CD4-positive, alpha-beta T cell treated with Interleukin-15 for 4 hours (primary cell): ENCODE measurements at regions not wholly inside any gene's neighbourhood (a gene's known extent, or its start where the extent isn't known, plus 50 kb on each side); places are given as distances from the start of the nearest gene placed in this dataset.
"Not testable (repeated sequence)": the region's sequence is repeated elsewhere in the genome, so short reads cannot be mapped to it uniquely, and the experiment has no call there.

Experiments used
- DNase-seq: peaks from one replicate; pipeline ENCODE4 v3.0.0-alpha.2; 2020; ENCODE audit warnings: low spot score

DNA sequence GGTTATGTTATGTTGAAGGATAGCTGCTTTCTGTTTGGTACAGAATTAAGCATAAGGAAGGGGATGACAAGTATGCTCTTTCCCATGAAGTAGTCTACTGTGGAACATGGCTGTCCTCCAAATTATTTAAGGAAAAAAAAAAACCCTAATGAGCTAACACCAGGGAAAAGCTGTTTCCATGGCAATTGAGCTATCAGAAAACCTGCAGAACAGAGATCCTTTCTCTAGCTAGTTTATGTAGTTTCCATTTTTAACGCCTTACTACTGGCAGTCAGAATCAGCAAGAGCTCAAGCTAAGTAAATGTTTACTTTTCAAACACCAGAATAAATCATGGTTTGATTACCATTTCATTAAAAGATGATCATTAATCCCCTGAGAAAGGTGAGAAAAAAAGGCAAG is 287.4 kb upstream of the TARS1 start:
- DNase-seq, result no peak

DNA sequence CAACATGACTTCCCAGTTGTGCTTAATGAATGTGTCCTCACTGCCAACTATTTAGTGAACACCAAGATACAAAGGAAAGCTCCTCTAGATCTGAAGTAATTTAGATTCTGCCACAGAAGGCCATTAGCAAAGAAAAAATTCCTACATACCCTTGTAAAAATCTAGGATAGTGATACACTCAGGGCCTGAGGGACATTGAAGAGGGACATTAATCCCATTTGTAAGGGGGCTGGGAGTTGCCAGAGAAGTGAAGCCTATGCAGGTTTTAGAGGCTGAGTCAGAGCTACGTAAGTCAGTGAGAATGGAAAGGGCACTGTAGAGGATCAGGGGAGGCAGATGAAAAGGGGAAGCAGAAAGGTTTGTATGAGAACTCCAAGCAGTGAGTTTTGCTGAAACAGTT is 286.9 kb upstream of the TARS1 start:
- no peak for DNase-seq

DNA sequence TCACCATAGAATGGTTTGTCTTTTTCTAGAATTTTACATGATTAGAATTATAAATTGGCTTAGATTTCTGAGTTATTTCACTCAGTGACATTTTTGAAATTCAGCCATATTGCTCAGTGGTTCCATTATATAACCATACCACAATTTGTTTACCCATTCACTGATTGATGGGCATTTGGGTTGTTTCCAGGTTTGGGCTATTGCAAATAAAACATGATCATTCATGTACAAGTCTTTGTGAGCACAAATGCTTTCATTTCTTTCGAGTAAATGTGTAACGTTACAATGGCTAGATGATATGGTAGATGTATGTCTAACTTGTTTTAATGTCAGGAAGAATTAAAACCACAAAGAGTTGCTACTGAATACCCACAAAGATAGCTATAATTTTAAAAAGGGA is 279.9 kb upstream of the TARS1 start:
- no peak for DNase-seq

DNA sequence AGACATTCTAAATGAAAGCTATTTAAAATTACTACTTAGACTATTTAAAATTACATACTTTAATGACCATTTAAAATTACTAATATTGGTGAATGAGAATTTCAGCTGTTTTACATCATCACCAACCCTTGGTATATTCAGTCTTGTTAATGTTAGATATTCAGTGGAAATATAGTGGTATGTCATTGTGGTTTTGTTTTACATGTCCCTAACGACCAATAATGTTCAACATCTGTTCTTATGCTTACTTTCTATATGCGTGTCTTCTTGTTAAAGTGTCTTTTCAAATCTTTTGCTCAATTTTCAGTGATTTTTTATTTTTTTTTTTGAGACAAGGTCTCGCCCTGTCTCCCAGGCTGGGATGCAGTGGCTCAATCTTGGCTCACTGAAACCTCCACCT is 279.3 kb upstream of the TARS1 start:
- DNase-seq, result no peak

DNA sequence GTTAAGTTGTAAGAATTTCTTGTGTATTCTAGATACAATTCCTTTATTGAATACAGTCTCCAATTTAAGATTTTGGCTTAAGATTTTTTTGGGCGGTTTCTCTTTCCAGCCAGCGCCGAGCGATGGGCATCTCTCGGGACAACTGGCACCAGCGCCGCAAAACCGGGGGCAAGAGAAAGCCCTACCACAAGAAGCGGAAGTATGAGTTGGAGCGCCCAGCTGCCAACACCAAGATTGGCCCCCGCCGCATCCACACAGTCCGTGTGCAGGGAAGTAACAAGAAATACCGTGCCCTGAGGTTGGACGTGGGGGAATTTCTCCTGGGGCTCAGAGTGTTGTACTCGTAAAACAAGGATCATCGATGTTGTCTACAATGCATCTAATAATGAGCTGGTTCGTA is 278.7 kb upstream of the TARS1 start:
- no peak for DNase-seq

DNA sequence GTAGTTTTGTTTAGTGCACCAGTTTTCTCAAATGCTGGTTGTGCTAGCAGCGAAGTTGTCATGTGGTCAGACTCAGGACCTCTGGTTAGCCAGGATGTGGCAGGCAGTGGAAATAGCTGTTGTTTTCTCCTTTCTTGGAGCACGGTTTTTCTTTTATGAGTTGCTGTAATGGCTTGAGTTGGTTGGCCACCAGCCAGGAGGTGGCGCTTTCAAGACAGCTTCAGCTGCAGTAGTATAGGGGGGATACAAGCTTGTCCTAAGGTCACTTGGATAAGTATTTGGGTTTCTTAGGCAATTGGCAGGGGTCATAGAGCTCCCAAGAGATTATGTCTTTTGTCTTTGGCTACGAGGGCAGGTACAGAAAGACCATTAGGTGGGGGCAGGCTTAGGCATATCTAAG is 274.2 kb upstream of the TARS1 start:
- DNase-seq, result no peak

DNA sequence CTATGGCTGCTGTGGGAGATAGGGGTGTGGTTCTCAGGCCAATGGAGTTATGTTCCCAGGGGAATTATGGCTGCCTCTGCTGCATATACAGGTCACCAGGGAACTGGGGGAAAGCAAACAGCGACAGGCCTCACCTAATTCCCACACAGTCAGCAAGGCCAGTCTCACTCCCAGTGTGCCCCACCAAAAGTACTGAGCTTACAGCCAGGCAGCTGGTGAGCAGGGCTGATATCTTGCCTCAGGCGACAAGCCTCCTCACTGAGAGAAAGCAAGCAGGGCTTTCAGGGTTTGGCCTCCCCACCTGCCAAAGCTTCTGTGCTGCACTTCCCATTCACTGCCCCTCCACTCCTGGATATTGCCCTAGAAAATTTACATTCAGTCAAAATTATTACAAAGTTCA is 273.8 kb upstream of the TARS1 start:
- DNase-seq, result no peak

DNA sequence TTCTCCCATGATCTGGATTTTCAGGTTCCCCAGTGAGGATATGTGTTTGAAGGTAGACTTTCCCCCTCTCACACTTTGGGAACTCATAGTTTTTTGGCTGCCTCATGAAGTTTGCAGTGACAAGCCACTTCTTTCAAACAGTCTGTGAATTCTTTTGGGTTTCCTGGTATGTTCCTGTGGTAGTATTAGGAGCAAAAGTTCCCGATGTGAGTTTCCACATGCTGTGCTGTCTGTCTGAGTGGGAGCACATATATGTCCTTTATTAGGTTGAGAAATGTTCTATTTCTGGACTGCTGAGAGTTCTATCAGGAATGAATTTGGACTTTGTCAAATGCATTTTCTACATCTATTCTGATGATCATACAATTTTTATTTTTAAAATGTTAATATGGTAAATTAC is 273.2 kb upstream of the TARS1 start:
- DNase-seq, result no peak

DNA sequence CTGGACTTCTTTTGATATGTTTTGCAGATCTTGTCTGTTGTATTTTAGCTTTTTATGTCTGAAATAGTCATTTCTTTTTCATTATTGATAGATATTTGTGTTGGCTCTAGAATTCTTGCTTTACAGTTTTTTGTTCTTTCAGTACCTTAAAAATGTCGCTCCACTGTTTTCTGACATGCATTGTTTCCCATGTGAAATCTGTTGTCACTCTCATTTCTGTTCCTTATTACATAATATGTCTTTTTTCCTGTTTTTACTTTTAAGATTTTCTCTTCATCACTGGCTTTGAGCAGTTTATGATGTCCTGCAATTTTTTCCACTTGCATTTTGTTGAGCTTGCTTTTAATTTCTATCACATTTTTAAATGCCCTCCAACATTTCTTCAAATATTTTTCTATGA is 270.4 kb upstream of the TARS1 start:
- DNase-seq, result no peak

DNA sequence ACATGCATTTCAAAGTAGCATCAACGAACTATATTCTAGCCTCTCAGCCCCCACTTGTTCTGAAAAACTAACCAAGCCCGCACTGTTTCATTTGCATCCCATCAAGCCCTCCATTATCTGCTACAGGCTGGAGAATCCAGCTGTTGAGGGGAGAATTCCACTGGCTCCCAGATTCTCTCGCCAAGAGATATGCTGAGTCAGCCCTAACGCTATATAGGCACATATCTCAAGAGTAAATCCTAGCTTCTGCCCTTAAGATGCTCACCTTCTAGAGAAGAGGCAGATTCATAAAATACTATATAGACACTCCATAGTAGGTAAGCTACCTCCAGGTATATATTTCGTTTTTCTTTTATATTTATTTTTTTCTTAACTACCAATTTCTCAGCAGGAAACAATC is 266.4 kb upstream of the TARS1 start:
- DNase-seq, result no peak

DNA sequence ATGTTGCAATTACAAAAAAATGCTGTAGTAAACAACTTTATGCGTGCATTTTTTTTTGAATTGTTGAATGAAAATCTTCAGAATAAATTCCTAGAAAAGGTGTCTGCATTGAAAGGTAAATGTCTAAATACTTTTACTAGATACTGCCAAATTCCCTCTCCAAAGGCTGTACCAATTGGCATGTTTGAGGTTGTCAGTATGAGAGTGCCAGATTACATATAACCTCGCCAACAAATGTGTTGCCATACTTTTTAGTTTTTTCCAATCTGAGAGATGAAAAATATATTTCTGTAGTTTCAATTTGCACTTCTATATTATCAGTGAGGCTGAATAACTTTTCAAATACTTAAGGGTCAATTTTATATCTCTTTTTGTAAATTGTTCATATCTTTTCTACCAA is 261.5 kb upstream of the TARS1 start:
- no peak for DNase-seq

DNA sequence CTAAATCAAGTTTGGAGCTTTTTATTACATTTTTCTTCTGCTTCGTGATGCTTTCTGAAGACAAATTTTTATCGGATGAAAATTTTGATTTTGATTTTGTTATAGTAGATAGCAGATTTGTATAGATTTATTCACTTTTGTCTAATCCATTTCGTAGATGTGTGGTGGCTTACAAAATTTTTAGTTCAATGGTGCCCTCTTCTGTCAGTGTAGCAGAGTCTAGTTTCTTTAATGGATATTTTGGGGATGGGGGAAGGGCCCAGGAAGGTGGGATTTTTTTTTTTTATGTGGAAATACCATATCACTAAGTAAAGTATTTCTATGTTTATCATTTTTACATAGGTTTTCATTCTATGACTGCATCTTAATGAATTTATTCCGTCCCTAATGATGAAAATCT is 259.9 kb upstream of the TARS1 start:
- no peak for DNase-seq

DNA sequence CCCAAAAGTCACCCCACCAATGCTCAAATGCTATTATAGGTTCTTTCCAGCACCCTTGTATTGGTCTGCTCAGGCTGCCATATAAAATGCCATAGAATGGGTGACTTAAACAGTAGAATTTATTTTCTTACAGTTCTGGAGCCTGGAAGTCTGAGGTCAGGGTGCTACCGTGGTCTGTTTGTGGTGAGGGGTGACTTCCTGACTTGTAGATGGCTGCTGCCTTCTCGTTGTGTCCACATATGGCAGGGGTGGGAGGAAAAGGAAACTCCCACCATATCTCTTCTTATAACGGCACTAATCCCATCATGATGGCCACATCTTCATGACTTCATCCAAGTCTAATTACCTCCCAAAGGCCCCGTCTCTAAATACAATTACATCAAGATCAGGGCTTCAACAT is 257.8 kb upstream of the TARS1 start:
- no peak for DNase-seq

DNA sequence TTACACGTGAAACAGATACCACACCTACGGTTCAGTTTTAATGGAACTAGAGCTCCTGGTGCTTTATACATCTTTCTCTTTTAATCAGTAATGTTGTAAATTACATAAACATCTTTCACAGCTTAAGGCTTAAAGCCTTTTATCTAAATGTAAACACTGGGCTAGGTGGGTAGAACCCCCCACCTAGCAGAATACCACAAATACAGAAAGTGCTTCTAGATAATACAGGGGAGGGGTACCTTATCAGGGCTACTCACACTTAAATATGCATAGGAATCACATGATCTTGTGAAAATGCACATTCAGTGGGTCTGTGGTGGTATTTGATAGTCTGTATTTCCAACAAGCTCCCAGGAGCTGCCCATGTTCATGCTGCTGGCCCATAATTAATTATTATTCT is 256.4 kb upstream of the TARS1 start:
- DNase-seq, result no peak

DNA sequence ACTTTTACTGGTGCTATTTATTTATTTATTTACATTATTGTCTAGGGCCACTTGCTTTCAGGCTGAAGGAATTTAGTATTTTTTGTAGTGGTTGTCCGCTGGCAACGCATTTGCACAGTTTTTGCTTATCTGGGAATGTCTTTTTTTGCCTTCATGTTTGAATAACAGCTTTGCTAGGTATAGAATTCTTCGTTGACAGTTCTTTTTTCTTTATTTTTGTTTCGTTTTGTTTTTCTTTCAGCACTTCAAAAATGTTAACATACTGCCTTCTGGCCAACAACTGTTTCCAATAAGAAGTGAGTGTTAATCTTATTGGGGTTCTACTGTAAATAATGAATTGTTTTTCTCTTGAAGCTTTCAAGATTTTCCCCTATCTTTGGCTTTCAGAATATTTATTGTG is 252.7 kb upstream of the TARS1 start:
- no peak for DNase-seq

DNA sequence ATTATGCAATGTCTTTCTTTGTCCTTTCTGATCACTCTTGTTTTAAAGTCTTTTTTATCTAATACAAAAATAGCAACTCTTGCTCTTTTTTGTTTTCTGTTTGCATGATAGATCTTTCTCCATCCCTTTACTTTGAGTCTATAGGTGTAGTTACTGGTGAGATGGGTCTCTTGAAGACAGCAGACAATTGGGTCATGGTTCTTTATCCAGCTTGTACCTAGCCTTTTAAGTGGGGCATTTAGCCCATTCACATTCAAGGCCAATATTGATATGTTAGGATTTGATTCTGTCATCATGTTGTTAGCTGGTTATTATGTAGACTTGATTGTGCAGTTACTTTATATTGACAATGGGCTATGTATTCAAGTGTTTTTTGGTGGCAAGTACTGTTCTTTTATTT is 245.9 kb upstream of the TARS1 start:
- no peak for DNase-seq

DNA sequence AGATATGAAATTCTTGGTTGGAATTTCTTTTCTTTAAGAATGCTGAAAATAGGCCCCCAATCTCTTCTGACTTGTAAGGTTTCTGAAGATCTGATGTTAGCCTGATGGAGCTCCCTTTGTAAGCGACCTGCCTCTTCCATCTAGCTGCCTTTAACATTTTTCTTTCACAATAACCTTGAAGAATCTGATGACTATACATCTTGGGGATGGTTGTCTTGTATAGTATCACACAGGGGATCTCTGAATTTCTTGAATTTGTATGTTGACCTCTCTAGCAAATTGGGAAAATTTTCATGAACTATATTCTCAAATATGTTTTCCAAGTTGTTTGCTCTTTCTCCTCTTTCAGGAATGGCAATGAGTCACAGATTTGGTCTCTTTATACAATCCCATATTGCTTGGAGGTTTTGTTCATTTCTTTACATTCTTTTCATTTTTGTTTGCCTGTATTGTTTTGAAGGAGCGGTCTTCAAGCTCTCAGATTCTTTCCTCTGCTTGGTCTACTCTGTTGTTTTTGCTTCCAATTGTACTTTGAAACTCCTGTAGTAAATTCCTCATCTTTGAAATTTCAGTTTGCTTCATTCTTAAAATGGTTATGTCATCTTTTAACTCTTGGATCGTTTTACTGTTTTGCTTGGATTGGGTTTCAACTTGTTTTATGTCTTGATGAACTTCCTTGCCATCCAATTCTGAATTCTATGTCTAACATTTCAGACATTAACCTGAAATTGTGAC is 245.2 kb upstream of the TARS1 start:
- no peak for DNase-seq

DNA sequence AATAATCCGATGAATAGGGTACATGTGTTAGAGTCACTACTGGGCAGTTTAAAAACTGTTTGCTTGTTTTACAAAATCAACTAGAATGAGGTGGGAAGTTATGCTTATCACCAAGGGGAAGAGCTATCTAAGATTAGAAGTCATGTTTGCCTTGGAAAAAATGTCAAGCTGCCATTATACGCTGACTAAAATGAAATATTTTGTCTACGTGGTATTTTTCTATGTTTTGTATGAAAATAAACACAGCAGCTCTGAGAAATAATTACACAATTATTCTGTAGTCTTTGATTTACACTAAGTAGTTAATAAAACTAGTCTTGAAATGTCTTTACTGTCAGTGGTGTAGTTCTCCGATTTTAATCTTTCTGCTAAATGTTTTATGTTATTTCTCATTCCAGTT is 241.9 kb upstream of the TARS1 start:
- no peak for DNase-seq

DNA sequence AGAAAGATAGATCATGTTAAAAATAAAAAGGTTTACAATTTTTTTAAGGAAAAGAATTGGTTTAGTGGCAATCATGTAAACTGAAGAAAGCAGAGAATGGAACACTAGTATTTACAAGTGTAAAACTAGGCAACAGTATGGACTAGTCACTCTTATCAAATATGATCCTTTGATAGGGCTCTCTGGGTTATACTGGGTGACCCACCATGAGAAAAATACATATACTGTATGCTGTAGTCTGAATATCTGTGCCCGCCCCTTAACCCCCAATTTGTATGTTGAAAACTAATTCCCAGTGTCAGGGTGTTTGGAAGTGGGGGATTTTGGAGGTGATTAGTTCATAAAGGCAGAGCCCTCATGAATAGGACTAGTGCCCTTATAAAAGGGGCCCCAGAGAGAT is 236.8 kb upstream of the TARS1 start:
- DNase-seq, result no peak

DNA sequence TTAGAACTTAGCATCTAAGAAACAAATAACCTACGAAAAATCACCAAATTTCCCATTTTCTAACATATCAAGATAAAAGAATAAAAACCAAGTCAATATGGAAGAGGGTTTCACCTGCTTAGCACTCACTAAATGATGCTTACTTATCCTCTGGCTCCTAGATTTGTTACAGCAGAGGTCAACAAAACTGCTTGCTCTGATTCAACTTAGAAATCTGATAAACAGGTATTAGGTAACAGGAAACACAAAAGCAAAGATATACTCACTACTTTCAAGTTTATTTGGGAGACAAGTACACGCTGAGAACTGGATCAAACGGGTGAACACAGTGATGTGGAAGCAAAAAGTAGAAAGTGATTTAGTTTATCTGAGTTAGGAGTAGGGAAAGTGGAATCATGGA is 235.7 kb upstream of the TARS1 start:
- no peak for DNase-seq

DNA sequence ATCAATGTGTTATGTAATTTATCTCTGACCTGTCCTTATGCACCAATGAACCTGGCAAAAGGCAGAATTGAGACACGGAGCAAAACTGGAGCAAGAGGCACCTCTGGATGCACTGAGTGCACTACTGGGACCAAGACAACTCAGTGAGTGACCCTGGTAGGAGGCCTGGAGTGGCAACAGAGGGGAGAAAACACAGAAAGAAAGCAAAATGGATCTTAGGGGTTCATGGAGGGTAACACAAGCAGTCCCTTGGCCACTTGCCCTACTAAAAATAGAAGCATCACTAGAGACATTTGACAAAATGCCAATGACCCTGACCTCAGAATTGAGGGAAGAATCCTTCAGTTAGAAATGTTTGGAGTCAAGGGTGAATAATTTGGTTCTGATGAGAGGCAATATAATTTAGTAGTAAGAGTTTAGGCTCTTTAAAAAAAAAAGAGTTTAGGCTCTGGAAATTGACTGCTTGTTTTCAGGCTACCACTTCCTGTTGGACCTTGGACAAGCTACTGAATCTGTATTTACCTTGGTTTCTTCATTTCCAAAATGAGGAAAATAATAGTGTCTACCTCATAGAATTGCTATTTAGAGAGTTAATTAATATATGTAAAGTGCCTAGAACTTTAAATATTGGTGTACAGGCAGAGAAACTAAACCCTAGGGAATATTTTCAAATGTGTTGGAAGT is 234.9 kb upstream of the TARS1 start:
- DNase-seq, result no peak

DNA sequence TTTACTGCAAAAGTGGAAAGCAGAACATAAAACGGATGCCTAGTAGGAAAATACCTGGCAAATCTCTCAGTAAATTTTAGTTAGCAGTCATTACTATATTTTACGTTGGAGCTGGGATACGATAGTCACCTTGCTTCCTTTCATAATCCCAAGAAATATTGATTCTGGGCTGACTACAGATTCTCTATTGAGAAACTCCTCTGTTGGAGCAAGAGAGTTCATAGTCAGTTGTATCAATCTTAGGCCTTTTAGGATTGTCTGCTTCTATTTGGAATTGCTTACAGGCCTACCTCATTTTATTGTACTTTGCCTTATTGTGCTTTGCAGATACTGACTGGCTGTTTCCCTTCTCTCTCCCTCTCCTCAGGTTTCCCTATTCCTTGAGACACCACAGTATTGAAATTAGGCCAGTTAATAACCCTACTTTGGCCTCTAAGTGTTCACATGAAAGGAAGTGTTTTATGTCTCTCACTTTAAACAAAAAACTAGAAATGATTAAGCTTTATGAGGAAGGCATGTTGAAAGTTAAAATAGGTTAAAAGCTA is 233.7 kb upstream of the TARS1 start:
- DNase-seq, result no peak

DNA sequence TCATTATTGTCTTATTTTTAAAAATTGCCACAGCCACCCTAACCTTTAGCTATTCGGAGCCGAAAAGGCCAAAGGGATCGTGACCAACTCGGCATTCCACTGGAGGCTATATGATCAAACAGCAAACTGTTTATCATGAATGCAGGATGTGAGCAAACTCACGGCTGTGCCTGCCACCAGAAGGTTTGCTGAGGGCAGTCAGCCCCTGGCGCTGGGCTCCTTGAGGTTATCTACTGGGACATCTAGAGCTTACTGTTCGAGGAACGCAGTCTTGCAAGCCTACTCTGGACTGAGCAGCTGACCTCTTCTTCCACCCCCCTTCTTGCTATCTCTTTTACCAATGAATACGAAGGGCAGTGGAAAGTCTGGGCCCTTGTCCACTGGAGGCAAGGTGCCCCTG is 231.5 kb upstream of the TARS1 start:
- DNase-seq, result no peak

DNA sequence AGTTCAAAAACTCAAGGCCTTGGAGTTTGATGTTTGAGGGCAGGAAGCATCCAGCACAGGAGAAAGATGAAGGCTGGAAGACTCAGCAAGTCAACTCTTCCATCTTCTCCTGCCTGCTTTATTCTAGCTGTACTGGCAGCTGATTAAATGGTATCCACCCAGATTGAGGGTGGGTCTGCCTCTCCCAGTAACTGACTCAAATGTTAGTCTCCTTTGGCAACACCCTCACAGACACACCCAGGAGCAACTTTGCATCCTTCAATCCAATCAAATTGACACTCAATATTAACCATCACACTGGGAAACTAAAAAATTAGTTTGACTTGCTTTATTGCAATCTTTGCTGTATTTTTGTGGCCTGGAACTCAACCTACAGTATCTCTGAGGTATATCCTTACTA is 230.5 kb upstream of the TARS1 start:
- not testable (repeated sequence) for DNase-seq
